H9 (cell line): ENCODE measurements at regions not wholly inside any gene's neighbourhood (a gene's known extent, or its start where the extent isn't known, plus 50 kb on each side); places are given as distances from the start of the nearest gene placed in this dataset.

Experiments used
- DNase-seq: peaks from one replicate; pipeline ENCODE4 v3.0.0-alpha.2; 2017
- H2AFZ ChIP-seq: one replicate; pipeline ENCODE4 v1.6.1; 2013; ENCODE audit warnings: mild to moderate bottlenecking, low read length, control low read depth, moderate library complexity
- H2AK5ac ChIP-seq: 2 replicates; pipeline ENCODE4 v1.6.1; 2013; ENCODE audit warnings: low read length, control low read depth, mixed read lengths; ENCODE audit not compliant: insufficient read length
- H2BK120ac ChIP-seq: one replicate; pipeline ENCODE4 v1.6.1; 2013; ENCODE audit warnings: low read depth, mild to moderate bottlenecking, low read length, control low read depth, inconsistent platforms; ENCODE audit not compliant: poor library complexity, severe bottlenecking
- H2BK12ac ChIP-seq: 2 replicates; pipeline ENCODE4 v1.6.1; 2013; ENCODE audit warnings: low read length, control low read depth, mixed read lengths, low read depth; ENCODE audit not compliant: insufficient read length
- H2BK15ac ChIP-seq: 2 replicates; pipeline ENCODE4 v1.6.1; 2013; ENCODE audit warnings: low read depth, low read length, control low read depth
- H2BK20ac ChIP-seq: one replicate; pipeline ENCODE4 v1.6.1; 2013; ENCODE audit warnings: low read depth, mild to moderate bottlenecking, low read length, control low read depth, inconsistent platforms; ENCODE audit not compliant: poor library complexity, severe bottlenecking
- H2BK5ac ChIP-seq: 2 replicates; pipeline ENCODE4 v1.6.1; 2013; ENCODE audit warnings: low read length, control low read depth, mixed read lengths; ENCODE audit not compliant: insufficient read length
- H3K14ac ChIP-seq: 2 replicates; pipeline ENCODE4 v1.6.1; 2013; ENCODE audit warnings: low read length, control low read depth; ENCODE audit not compliant: insufficient read depth
- H3K18ac ChIP-seq: 2 replicates; pipeline ENCODE4 v1.6.1; 2013; ENCODE audit warnings: low read depth, mild to moderate bottlenecking, mixed read lengths, low read length, control low read depth; ENCODE audit not compliant: insufficient read length
- H3K23ac ChIP-seq: 2 replicates; pipeline ENCODE4 v1.6.1; 2013; ENCODE audit warnings: low read length, control low read depth, mixed read lengths, low read depth; ENCODE audit not compliant: insufficient read length
- H3K23me2 ChIP-seq: 2 replicates; pipeline ENCODE4 v1.6.1; 2013; ENCODE audit warnings: low read depth, mild to moderate bottlenecking, mixed read lengths, low read length, control low read depth; ENCODE audit not compliant: insufficient read length, poor library complexity, severe bottlenecking
- H3K27ac ChIP-seq: 2 replicates; pipeline ENCODE4 v1.5.1; 2013; ENCODE audit warnings: low read length, control low read depth, mixed read lengths, low read depth; ENCODE audit not compliant: insufficient read length
- H3K27me3 ChIP-seq: 2 replicates; pipeline ENCODE4 v1.6.1; 2013; ENCODE audit warnings: low read length, control low read depth, inconsistent platforms; ENCODE audit not compliant: insufficient read depth
- H3K4ac ChIP-seq: 2 replicates; pipeline ENCODE4 v1.6.1; 2013; ENCODE audit warnings: low read depth, mild to moderate bottlenecking, control low read depth, inconsistent platforms, low read length, moderate library complexity
- H3K4me1 ChIP-seq: 2 replicates; pipeline ENCODE4 v1.6.1; 2013; ENCODE audit warnings: low read length, control low read depth, inconsistent platforms; ENCODE audit not compliant: insufficient read depth
- H3K4me2 ChIP-seq: 2 replicates; pipeline ENCODE4 v1.6.1; 2013; ENCODE audit warnings: low read length, control low read depth, mixed read lengths; ENCODE audit not compliant: insufficient read length, insufficient read depth
- H3K56ac ChIP-seq: 2 replicates; pipeline ENCODE4 v1.6.1; 2013; ENCODE audit warnings: low read depth, mild to moderate bottlenecking, mixed read lengths, low read length, control low read depth; ENCODE audit not compliant: insufficient read length
- H3K79me1 ChIP-seq: 2 replicates; pipeline ENCODE4 v1.6.1; 2013; ENCODE audit warnings: low read depth, mild to moderate bottlenecking, moderate library complexity, low read length, control low read depth, inconsistent platforms; ENCODE audit not compliant: insufficient read depth, poor library complexity, severe bottlenecking
- H3K79me2 ChIP-seq: 2 replicates; pipeline ENCODE4 v1.6.1; 2013; ENCODE audit warnings: low read length, control low read depth, inconsistent platforms; ENCODE audit not compliant: insufficient read depth
- H3K9ac ChIP-seq: 2 replicates; pipeline ENCODE4 v1.6.1; 2013; ENCODE audit warnings: low read length, control low read depth, mixed read lengths; ENCODE audit not compliant: insufficient read length; ENCODE audit errors: extremely low read depth
- H3K9me3 ChIP-seq: one replicate; pipeline ENCODE4 v1.6.1; 2013; ENCODE audit warnings: low read depth, low read length, inconsistent platforms; ENCODE audit not compliant: control insufficient read depth
- H3T11ph ChIP-seq: one replicate; pipeline ENCODE4 v1.6.1; 2013; ENCODE audit warnings: mild to moderate bottlenecking, low read length, control low read depth, inconsistent platforms
- H4K20me1 ChIP-seq: one replicate; pipeline ENCODE4 v1.6.1; 2013; ENCODE audit not compliant: control insufficient read depth, insufficient read length, insufficient read depth
- H4K5ac ChIP-seq: 2 replicates; pipeline ENCODE4 v1.6.1; 2013; ENCODE audit warnings: low read depth, mild to moderate bottlenecking, mixed read lengths, low read length, control low read depth; ENCODE audit not compliant: insufficient read length
- H4K8ac ChIP-seq: replicated peaks from 2 replicates; pipeline ENCODE4 v1.6.1; 2013; ENCODE audit warnings: low read length, control low read depth, mixed read lengths, low read depth; ENCODE audit not compliant: insufficient read length
- H4K91ac ChIP-seq: 2 replicates; pipeline ENCODE4 v1.6.1; 2013; ENCODE audit warnings: low read depth, mild to moderate bottlenecking, moderate library complexity, mixed read lengths, low read length, control low read depth; ENCODE audit not compliant: insufficient read length
- H3K27ac Mint-ChIP-seq, 3 experiments: 2 replicates in 2 of 3; 3 replicates in 1 of 3; pipeline ENCODE4 v1.8.0; 2020 to 2021; ENCODE audit warnings: mixed read lengths in 3 of 3, mild to moderate bottlenecking in 1 of 3, moderate library complexity in 1 of 3
- H3K27me3 Mint-ChIP-seq: 2 replicates; pipeline ENCODE4 v1.8.0; 2021; ENCODE audit warnings: low read depth, mild to moderate bottlenecking, moderate library complexity, mixed read lengths
- H3K36me3 Mint-ChIP-seq, 3 experiments: 2 replicates in 2 of 3; 3 replicates in 1 of 3; pipeline ENCODE4 v1.8.0; 2020 to 2021; ENCODE audit warnings: low read depth in 3 of 3, mixed read lengths in 3 of 3; ENCODE audit not compliant: insufficient read depth in 1 of 3
- H3K4me1 Mint-ChIP-seq, 2 experiments: 2 replicates each; pipeline ENCODE4 v1.8.0; 2020; ENCODE audit warnings: mixed read lengths in 2 of 2
- H3K4me3 Mint-ChIP-seq, 2 experiments: 2 replicates in 1 of 2; 3 replicates in 1 of 2; pipeline ENCODE4 v1.8.0; 2020 to 2021; ENCODE audit warnings: mild to moderate bottlenecking in 2 of 2, mixed read lengths in 2 of 2, moderate library complexity in 1 of 2
- H3K9me3 Mint-ChIP-seq, 2 experiments: 2 replicates in 1 of 2; 3 replicates in 1 of 2; pipeline ENCODE4 v1.8.0; 2020; ENCODE audit warnings: mild to moderate bottlenecking in 2 of 2, mixed read lengths in 2 of 2, moderate library complexity in 1 of 2
- WGBS: extraction: QIAGEN DNeasy Blood & Tissue Kit; methylation state at CpG from one replicate; pipeline ENCODE4 v1.1.7; 2013; ENCODE audit warnings: missing lambda C conversion rate, low lambda C conversion rate, mixed read lengths; ENCODE audit not compliant: insufficient read length; ENCODE audit errors: extremely low coverage; 5-methylcytosine and 5-hydroxymethylcytosine counted together
- TF ChIP-seq, protein P1 (sequence below): fragments of 200-600 bp; sonication (generic); conservative IDR thresholded peaks from 3 replicates; pipeline ENCODE4 v1.8.0; 2021; ENCODE audit warnings: antibody characterized with exemption, mild to moderate bottlenecking

GRCh38 chr1:94620345-94621031, 78.9 kb upstream of the F3 start:
- H3T11ph ChIP-seq = no peak overlapping the region
- H3K23me2 ChIP-seq = no peaks in the 10 kb centered on the region
- H3K4ac ChIP-seq = no peak overlapping the region
- no peak overlapping the region for H3K14ac ChIP-seq
- no peak overlapping the region for H2BK15ac ChIP-seq
- no peaks in the 10 kb centered on the region for H3K79me1 ChIP-seq
- no peak overlapping the region for H2BK5ac ChIP-seq
- no peak overlapping the region for H3K56ac ChIP-seq
- H2AFZ ChIP-seq = no peak overlapping the region
- H2BK20ac ChIP-seq = no peak overlapping the region
- no peak overlapping the region for H4K8ac ChIP-seq
- H2BK12ac ChIP-seq = no peak overlapping the region
- H4K20me1 ChIP-seq = no peaks in the 10 kb centered on the region
- H4K5ac ChIP-seq = no peak overlapping the region
- H3K27me3 ChIP-seq = no peaks in the 10 kb centered on the region; the same call in 1 of the 2 replicates
- H3K9me3 ChIP-seq = no peaks in the 10 kb centered on the region
- H3K4me2 ChIP-seq = no peak overlapping the region
- H3K27me3 Mint-ChIP-seq = peaks cover 3% of the 10 kb centered on the region; the same call in 1 of the 2 replicates
- H3K9ac ChIP-seq = no peak overlapping the region
- no peak overlapping the region for H3K23ac ChIP-seq
- no peak for DNase-seq
- H3K4me1 ChIP-seq = peaks cover 5% of the 10 kb centered on the region; the same call in 1 of the 2 replicates
- H3K79me2 ChIP-seq = no peaks in the 10 kb centered on the region
- peak overlapping the region in 1 of 3 experiments; percentile 79; a peak in 1 of 7 replicates for H3K27ac Mint-ChIP-seq
- no peak overlapping the region for H2AK5ac ChIP-seq
- TF ChIP-seq, protein P1, sequence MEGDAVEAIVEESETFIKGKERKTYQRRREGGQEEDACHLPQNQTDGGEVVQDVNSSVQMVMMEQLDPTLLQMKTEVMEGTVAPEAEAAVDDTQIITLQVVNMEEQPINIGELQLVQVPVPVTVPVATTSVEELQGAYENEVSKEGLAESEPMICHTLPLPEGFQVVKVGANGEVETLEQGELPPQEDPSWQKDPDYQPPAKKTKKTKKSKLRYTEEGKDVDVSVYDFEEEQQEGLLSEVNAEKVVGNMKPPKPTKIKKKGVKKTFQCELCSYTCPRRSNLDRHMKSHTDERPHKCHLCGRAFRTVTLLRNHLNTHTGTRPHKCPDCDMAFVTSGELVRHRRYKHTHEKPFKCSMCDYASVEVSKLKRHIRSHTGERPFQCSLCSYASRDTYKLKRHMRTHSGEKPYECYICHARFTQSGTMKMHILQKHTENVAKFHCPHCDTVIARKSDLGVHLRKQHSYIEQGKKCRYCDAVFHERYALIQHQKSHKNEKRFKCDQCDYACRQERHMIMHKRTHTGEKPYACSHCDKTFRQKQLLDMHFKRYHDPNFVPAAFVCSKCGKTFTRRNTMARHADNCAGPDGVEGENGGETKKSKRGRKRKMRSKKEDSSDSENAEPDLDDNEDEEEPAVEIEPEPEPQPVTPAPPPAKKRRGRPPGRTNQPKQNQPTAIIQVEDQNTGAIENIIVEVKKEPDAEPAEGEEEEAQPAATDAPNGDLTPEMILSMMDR = no peak
- no peak overlapping the region for H3K18ac ChIP-seq
- peaks cover 0 to 5% (median 0%) of the 10 kb centered on the region in 3 experiments; a peak in 2 of 7 replicates for H3K36me3 Mint-ChIP-seq
- H3K9me3 Mint-ChIP-seq = peaks cover 0 to 7% of the 10 kb centered on the region in 2 experiments; a peak in 1 of 5 replicates
- no peak overlapping the region for H4K91ac ChIP-seq
- H3K4me3 Mint-ChIP-seq = no peak overlapping the region
- no peak overlapping the region for H2BK120ac ChIP-seq
- H3K4me1 Mint-ChIP-seq = peaks cover 71 to 81% of the 10 kb centered on the region in 2 experiments
- no CpG with 5 or more reads among the region's 10 CpGs for WGBS
- H3K27ac ChIP-seq = no peak overlapping the region
